MM.1S (cell line): ENCODE measurements at regions not wholly inside any gene's neighbourhood (a gene's known extent, or its start where the extent isn't known, plus 50 kb on each side); places are given as distances from the start of the nearest gene placed in this dataset.

Source experiments
- EZH2 ChIP-seq: fragments of 300-600 bp; sonication (generic); optimal IDR thresholded peaks from 2 replicates; pipeline ENCODE3; 2017; ENCODE audit warnings: low read depth, mild to moderate bottlenecking, antibody characterized with exemption, low read length, mixed read lengths
- EZH2phosphoT487 ChIP-seq: fragments of 300-600 bp; sonication (generic); IDR thresholded peaks from 2 replicates; pipeline ENCODE4 v1.6.1; 2018; ENCODE audit warnings: antibody characterized with exemption, low read length

- TF ChIP-seq EZH2phosphoT487 (no peak), EZH2 (no peak)
Observed at GRCh38 chr4:136319789-136320464, 1212.4 kb downstream of the PCDH18 start.
